ENCODE measurements at regions not wholly inside any gene's neighbourhood (a gene's known extent, or its start where the extent isn't known, plus 50 kb on each side); places are given as distances from the start of the nearest gene placed in this dataset.

GRCh38 chr2:147150241-147150635, 694.6 kb upstream of the ACVR2A start:
- TF ChIP-seq CTCF (conservative IDR thresholded peaks at IDR 0.05; ENCODE audit: low read depth in 2 of 2) (no peak), POLR2AphosphoS5 (IDR thresholded peaks at IDR 0.05; ENCODE audit: low read depth) (no peak), EZH2phosphoT487 (IDR thresholded peaks at IDR 0.05; ENCODE audit: unreplicated experiment) (no peak), EZH2 (IDR thresholded peaks at IDR 0.05; ENCODE audit: low read depth, unreplicated experiment) (no peak), ZNF114 (CRISPR knock-in tag; IDR thresholded peaks at IDR 0.05) (no peak), JUNB (IDR thresholded peaks at IDR 0.05; ENCODE audit: unreplicated experiment) (no peak), REST (IDR thresholded peaks at IDR 0.05; ENCODE audit: unreplicated experiment) (no peak), ZNF462 (CRISPR knock-in tag; IDR thresholded peaks at IDR 0.05) (no peak), ETS1 (IDR thresholded peaks at IDR 0.05) (no peak), CREB1 (CRISPR knock-in tag; IDR thresholded peaks at IDR 0.05; ENCODE audit: low read depth) (no peak)

Data from GM23338 (cell line).